Stimulated activated CD8-positive, alpha-beta memory T cell treated with anti-CD3 and anti-CD28 coated beads, Interleukin-4, amount 100 ng/mL, for 24 hours (primary cell): ENCODE measurements at regions not wholly inside any gene's neighbourhood (a gene's known extent, or its start where the extent isn't known, plus 50 kb on each side); places are given as distances from the start of the nearest gene placed in this dataset.
"Not testable (repeated sequence)": the region's sequence is repeated elsewhere in the genome, so short reads cannot be mapped to it uniquely, and the experiment has no call there.

Source experiments
- DNase-seq: peaks from one replicate; pipeline ENCODE4 v3.0.0-alpha.2; 2020; ENCODE audit warnings: low read depth

GRCh38 chrX:69062493-69062892 is 102.8 kb downstream of the PJA1 start:
- DNase-seq = no peak

DNA sequence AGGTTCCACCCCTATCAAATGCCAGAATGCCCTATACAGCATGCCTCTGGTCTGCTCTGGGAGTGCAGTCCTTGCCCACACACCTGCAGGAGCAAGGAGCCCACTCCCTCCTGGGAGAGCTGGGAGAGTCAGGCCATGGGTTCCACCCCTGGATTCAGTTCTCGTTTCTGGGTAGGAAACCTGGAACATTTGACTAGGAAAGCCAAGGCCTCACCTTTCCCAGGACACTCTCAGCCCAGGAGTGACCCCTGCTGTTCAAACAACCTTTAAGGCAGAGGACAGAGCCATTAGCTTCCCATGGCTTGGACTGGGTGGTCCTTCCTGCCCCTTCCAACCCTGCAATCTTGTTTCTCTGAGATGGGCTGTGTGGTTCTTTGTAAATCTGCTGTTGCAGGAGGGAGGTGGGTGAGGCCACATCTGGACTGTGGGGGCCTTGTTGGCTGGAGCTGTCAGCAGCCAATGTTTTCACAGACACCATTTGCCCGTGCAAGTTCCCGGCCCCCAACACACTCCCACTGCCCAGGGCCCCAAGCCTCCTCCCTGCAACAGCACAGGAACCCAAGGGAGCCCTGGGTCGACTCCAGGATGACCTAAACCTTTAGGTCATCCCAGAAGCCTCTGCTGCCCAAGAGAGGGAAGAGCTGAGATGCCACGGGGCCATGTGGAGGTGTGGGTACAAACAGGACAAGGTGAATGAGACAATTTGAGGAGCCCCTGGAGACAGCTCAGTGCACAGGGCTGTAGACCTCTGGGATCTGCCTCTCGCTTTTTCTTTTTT is 104.4 kb downstream of the PJA1 start:
- no peak for DNase-seq

- no peak for DNase-seq
Measured at GRCh38 chrX:69055193-69055592, 110.1 kb downstream of the PJA1 start.

GRCh38 chrX:69054497-69054896 is 110.8 kb downstream of the PJA1 start:
- DNase-seq = not testable (repeated sequence)

DNA sequence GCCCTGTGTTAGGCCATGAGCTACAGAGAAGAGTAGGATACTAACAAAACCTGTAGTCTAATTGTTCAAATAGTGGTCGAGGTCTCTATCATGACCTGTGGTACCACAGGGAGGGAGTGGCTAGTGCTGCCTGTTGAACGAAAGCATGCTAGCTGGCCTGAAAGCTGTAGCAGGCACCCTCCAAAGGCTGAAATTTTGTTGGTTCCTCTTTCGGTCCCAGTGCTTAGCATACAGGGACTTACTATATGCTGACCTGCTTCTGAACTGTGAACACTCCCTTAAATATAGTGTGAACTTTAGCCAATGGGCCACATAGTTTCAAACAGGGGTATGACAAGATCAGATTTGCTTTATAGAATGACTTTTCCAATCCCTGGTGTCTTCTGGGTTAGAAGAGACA is 113.4 kb downstream of the PJA1 start:
- no peak for DNase-seq

DNA sequence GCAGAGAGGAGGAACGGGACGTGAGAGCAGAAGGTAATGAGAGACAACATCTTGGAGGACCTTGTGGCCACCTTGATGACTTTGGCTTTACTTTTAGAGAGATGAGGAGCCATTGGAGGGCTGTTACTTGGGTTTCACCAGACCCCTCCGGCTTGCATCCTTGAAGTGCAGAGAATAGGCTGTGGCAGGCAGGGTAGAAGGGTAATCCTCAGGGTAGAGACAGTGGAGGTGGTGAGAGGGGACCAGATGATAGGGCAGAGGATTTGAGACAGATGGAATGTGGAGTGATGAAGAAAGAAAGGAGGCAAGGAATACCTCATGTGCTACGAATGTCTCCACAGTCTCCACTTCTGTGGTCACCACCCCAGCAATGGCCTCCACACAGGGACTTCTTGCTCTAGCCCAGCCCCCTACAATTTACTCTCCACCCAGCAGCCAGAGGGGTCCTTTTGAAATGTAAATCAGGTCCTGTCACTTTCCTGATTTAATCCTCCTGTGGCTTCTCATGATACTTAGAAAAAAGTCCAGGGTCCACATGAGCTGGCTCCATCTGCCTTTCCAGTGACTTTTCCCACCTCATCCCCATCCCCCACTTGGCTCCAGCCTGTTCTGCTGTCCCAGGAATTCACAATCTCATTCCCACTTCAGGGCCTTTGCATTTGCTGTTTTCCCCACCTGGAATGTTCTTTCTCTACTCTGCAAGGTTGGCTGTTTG is 115.0 kb downstream of the PJA1 start:
- DNase-seq = no peak

GRCh38 chrX:69046996-69047490 is 118.2 kb downstream of the PJA1 start:
- DNase-seq = no peak

DNA sequence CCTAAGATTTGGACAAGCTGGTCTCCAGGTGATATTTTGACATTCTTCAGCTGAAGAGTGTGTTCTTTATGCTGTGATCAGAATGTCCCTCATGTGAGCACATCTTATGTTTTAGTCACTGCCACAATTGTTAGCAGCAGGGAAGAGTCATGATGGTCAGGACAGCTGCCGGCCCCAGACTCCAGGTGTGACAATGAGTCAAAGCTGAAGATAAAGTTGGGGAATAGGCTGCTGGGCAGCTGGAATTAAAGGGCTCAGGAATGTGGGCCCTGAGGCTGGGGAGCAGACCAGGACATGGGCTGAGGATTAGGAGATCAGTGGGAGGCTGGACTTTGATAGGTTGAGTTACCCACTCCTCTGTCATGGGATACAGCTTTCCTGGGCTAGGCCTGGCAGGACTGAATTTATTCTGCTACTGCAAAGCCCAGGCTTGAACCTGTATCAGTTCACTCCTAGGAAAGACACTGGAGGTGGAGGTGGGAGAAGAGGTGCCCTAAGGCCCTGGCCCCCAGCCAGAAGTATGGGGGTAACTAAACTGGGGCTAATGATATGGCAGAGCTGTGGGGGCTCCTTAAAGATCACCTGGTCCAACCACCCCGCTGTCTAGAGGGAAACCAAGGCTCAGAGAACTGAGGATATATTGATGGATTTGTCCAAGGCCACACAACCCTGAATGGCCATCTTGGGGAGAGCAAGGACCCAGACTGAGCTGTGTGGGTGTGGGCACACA is 119.5 kb downstream of the PJA1 start:
- DNase-seq = no peak

DNA sequence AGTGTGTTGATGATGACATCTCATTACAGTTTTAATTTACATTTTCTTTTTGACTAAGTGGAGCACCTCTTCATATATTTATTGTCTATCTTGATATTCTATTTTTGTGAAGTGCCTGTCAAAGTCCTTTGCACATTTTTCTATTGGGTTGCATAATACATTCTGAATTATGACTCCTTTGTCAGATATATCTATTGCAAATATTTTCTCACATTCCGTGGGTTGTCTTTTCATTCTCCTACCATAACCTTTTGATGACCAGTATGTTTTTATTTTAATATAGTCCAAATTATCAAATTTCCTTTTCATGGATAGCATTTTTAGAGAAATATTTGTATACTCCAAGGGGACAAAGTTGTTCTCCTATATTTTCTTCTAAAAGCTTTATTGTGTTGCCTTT is 126.4 kb downstream of the PJA1 start:
- no peak for DNase-seq

GRCh38 chrX:69038188-69038587 is 127.1 kb downstream of the PJA1 start:
- DNase-seq = no peak

DNA sequence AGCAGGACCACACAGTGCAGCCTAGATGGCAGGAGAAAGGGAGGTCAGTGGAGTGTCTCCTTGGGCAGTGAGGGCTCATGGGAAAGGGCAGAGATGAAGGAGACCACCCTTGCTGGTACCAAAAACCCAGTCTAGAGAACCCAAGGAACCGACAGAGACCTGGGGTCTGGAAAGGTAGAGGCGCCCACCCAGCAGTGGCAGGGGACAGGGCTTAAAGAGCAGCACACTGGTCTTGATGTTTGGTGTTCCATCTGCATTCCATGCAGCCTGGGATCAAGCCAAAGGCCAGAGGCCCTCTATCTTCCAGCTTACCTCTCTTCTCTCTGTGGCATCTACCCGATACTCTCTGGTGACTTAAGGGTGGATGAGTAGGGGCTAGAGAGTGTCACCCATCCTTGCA is 127.5 kb downstream of the PJA1 start:
- no peak for DNase-seq

- DNase-seq = no peak
Measured at GRCh38 chrX:69036674-69037573, 128.3 kb downstream of the PJA1 start.

DNA sequence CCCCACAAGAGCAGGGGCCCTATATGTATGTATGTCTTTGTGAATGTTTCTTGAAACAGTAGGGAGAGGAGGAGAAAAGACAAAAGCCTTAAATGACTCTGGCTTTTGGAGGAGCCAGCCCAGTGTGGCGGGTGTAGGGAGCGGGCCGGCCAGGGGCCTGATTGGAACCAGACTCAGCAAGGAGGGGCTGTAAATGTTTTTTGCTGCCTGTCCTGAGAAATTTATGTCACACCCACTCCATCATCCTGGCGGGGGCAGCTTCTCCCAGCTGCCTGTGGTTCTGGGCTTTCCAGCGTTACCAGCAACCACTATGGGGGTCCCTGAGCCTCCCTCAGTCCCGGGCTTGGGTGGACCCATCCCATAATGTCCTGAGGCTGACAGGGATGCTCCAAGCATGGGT is 130.8 kb downstream of the PJA1 start:
- DNase-seq = no peak

DNA sequence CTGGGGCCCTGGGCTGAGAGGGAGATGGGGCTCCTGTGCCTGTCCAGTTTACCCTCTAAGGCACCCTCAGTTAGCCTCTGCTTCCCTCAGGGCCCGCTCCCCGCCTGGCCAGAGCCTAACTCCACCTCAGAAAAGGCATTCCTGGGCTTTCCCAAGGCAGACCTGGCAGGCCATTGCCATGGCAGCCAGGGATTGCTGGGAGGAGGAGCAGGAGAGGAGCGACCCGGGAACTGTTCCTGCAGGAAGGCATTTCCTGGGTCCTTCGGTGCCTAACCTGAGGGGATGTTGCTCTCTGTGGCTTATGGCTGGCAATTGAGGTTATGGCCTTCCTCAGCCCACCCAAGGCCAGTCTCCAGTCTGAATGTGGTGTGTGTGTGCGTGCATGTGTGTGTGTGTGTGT is 131.3 kb downstream of the PJA1 start:
- no peak for DNase-seq

DNA sequence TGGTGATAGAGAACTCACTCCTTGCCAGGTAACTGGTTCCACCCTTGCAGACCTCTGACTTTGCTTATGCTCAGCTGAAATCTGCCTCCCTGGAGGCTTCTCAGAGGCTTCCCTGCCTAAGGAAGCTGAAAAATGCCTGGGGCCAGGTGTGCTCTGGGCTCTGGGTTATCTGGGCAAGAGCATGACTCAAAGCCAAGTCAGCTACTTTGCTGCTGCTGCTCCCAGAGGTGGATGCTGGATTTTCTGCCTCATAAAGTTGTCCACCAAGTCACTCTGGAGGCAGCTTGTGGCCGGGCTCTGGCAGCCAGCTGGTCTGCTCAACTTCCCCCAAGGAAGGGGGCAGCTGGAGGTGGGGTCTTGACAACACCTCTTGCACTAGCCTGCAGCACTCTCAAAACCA is 132.7 kb downstream of the PJA1 start:
- DNase-seq = no peak

- DNase-seq = no peak
Measured at GRCh38 chrX:69031971-69032391, 133.3 kb downstream of the PJA1 start.

GRCh38 chrX:69031181-69031580 is 134.1 kb downstream of the PJA1 start:
- no peak for DNase-seq

- DNase-seq = no peak
Measured at GRCh38 chrX:69029771-69030170, 135.5 kb downstream of the PJA1 start.

DNA sequence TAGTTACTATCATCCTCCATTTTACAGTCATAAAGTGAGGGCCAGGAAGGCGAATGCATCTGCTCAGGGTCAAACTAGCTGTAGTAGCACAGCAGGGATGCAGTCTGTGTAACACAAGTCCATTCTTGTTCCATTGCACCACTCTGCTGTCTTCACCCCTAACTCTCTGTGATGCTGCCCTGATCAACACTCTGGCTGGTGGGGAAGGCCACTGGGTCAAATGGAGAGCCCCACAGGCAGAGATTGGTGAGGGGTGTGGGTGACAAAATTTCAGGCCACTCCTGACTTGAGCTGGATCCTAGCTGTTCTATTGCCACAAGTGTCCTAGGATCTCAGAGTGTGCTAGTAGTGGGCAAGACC is 136.5 kb downstream of the PJA1 start:
- DNase-seq = no peak

GRCh38 chrX:69028006-69028760 is 137.1 kb downstream of the PJA1 start:
- no peak for DNase-seq
